ENCODE measurements at regions not wholly inside any gene's neighbourhood (a gene's known extent, or its start where the extent isn't known, plus 50 kb on each side); places are given as distances from the start of the nearest gene placed in this dataset.

DNA sequence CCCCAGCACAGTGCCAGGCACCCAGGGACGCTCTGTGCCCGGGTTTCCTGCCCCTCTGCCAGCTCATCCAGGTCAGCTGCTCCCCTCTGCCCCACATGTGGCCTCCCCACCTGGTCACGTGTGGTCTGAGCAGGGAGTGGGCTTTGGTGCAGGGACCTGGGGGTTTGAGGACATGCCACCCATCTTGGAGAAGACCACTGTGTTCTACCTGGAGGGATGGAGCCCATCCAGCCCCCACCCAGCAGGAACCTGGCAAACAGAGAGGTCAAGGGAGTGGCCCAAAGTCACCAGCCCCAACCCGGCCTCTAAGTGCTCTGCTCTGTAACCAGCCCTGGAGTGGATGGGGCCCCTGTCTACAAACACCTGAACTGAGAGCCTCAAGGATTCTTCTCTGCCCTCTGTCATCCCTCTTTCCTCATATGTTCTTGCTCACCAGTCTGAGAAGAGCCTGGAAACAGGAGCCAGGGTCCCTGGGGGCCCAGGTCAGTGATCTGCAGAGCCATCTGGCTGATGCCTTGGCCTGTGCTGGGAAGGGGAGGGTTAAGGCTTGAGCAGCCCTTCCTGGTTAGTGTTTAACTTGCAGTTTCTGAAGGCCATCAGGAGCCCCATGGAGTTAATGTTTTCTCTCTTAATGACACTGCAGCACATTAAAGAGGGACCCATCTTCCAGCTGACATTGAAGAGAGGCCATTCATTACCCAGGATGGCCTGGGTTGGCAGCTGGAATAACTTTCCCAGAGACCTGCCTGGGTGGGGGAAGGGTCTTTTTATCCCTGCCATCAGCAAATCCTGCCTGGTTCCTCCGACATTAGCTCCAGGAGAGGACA, 235.4 kb downstream of the PTPRU start (continued):
- TF ChIP-seq, protein P1, sequence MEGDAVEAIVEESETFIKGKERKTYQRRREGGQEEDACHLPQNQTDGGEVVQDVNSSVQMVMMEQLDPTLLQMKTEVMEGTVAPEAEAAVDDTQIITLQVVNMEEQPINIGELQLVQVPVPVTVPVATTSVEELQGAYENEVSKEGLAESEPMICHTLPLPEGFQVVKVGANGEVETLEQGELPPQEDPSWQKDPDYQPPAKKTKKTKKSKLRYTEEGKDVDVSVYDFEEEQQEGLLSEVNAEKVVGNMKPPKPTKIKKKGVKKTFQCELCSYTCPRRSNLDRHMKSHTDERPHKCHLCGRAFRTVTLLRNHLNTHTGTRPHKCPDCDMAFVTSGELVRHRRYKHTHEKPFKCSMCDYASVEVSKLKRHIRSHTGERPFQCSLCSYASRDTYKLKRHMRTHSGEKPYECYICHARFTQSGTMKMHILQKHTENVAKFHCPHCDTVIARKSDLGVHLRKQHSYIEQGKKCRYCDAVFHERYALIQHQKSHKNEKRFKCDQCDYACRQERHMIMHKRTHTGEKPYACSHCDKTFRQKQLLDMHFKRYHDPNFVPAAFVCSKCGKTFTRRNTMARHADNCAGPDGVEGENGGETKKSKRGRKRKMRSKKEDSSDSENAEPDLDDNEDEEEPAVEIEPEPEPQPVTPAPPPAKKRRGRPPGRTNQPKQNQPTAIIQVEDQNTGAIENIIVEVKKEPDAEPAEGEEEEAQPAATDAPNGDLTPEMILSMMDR (CRISPR knock-in tag; IDR thresholded peaks at IDR 0.05), result no peak
- no peak for TF ChIP-seq ATM (IDR thresholded peaks at IDR 0.05; ENCODE audit: borderline replicate concordance)
- no peak for TF ChIP-seq CHD4 (IDR thresholded peaks at IDR 0.05; ENCODE audit: borderline replicate concordance, low read length)
- TF ChIP-seq ZNF446 (CRISPR knock-in tag; IDR thresholded peaks at IDR 0.05), result no peak
- TF ChIP-seq RBM39 (IDR thresholded peaks at IDR 0.05; ENCODE audit: low read depth, low read length, poor library complexity, severe bottlenecking), result no peak
- TF ChIP-seq, protein P2, sequence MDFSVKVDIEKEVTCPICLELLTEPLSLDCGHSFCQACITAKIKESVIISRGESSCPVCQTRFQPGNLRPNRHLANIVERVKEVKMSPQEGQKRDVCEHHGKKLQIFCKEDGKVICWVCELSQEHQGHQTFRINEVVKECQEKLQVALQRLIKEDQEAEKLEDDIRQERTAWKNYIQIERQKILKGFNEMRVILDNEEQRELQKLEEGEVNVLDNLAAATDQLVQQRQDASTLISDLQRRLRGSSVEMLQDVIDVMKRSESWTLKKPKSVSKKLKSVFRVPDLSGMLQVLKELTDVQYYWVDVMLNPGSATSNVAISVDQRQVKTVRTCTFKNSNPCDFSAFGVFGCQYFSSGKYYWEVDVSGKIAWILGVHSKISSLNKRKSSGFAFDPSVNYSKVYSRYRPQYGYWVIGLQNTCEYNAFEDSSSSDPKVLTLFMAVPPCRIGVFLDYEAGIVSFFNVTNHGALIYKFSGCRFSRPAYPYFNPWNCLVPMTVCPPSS (IDR thresholded peaks at IDR 0.05), result no peak
- no peak for TF ChIP-seq ARNTL (CRISPR knock-in tag; IDR thresholded peaks at IDR 0.05)
- TF ChIP-seq SPEN (CRISPR knock-in tag; IDR thresholded peaks at IDR 0.05; ENCODE audit: low read depth), result no peak
- TF ChIP-seq ZNF274 (CRISPR knock-in tag; IDR thresholded peaks at IDR 0.05), result no peak
- TF ChIP-seq RCOR2 (CRISPR knock-in tag; IDR thresholded peaks at IDR 0.05), result no peak
- TF ChIP-seq, protein P3, sequence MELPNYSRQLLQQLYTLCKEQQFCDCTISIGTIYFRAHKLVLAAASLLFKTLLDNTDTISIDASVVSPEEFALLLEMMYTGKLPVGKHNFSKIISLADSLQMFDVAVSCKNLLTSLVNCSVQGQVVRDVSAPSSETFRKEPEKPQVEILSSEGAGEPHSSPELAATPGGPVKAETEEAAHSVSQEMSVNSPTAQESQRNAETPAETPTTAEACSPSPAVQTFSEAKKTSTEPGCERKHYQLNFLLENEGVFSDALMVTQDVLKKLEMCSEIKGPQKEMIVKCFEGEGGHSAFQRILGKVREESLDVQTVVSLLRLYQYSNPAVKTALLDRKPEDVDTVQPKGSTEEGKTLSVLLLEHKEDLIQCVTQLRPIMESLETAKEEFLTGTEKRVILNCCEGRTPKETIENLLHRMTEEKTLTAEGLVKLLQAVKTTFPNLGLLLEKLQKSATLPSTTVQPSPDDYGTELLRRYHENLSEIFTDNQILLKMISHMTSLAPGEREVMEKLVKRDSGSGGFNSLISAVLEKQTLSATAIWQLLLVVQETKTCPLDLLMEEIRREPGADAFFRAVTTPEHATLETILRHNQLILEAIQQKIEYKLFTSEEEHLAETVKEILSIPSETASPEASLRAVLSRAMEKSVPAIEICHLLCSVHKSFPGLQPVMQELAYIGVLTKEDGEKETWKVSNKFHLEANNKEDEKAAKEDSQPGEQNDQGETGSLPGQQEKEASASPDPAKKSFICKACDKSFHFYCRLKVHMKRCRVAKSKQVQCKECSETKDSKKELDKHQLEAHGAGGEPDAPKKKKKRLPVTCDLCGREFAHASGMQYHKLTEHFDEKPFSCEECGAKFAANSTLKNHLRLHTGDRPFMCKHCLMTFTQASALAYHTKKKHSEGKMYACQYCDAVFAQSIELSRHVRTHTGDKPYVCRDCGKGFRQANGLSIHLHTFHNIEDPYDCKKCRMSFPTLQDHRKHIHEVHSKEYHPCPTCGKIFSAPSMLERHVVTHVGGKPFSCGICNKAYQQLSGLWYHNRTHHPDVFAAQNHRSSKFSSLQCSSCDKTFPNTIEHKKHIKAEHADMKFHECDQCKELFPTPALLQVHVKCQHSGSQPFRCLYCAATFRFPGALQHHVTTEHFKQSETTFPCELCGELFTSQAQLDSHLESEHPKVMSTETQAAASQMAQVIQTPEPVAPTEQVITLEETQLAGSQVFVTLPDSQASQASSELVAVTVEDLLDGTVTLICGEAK (IDR thresholded peaks at IDR 0.05), result no peak
- TF ChIP-seq, protein P3 (CRISPR knock-in tag; IDR thresholded peaks at IDR 0.05), result no peak
- TF ChIP-seq, protein P4, sequence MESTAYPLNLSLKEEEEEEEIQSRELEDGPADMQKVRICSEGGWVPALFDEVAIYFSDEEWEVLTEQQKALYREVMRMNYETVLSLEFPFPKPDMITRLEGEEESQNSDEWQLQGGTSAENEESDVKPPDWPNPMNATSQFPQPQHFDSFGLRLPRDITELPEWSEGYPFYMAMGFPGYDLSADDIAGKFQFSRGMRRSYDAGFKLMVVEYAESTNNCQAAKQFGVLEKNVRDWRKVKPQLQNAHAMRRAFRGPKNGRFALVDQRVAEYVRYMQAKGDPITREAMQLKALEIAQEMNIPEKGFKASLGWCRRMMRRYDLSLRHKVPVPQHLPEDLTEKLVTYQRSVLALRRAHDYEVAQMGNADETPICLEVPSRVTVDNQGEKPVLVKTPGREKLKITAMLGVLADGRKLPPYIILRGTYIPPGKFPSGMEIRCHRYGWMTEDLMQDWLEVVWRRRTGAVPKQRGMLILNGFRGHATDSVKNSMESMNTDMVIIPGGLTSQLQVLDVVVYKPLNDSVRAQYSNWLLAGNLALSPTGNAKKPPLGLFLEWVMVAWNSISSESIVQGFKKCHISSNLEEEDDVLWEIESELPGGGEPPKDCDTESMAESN (CRISPR knock-in tag; conservative IDR thresholded peaks at IDR 0.05), result 0 out of 2 replicates have a peak, but pooled peaks have one; percentile 29
- TF ChIP-seq MAF1 (CRISPR knock-in tag; IDR thresholded peaks at IDR 0.05; ENCODE audit: borderline replicate concordance), result no peak
